ENCODE measurements at regions not wholly inside any gene's neighbourhood (a gene's known extent, or its start where the extent isn't known, plus 50 kb on each side); places are given as distances from the start of the nearest gene placed in this dataset.

GRCh38 chr6:128739112-128739511, 143.8 kb upstream of the LAMA2 start:
- no peak for TF ChIP-seq CTCF (conservative IDR thresholded peaks at IDR 0.05; ENCODE audit: low read depth, low read length)
- TF ChIP-seq EZH2phosphoT487 (IDR thresholded peaks at IDR 0.05; ENCODE audit: borderline replicate concordance, low read length), result no peak
